HS-27A (cell line): ENCODE measurements at regions not wholly inside any gene's neighbourhood (a gene's known extent, or its start where the extent isn't known, plus 50 kb on each side); places are given as distances from the start of the nearest gene placed in this dataset.
"Not testable (repeated sequence)": the region's sequence is repeated elsewhere in the genome, so short reads cannot be mapped to it uniquely, and the experiment has no call there.

Source experiments
- DNase-seq: peaks from one replicate; pipeline ENCODE4 v3.0.0-alpha.2; 2012; ENCODE audit warnings: low read depth, missing footprints

GRCh38 chr1:38609166-38610025 lies 250.2 kb downstream of the RRAGC start:
- DNase-seq: no peak

DNA sequence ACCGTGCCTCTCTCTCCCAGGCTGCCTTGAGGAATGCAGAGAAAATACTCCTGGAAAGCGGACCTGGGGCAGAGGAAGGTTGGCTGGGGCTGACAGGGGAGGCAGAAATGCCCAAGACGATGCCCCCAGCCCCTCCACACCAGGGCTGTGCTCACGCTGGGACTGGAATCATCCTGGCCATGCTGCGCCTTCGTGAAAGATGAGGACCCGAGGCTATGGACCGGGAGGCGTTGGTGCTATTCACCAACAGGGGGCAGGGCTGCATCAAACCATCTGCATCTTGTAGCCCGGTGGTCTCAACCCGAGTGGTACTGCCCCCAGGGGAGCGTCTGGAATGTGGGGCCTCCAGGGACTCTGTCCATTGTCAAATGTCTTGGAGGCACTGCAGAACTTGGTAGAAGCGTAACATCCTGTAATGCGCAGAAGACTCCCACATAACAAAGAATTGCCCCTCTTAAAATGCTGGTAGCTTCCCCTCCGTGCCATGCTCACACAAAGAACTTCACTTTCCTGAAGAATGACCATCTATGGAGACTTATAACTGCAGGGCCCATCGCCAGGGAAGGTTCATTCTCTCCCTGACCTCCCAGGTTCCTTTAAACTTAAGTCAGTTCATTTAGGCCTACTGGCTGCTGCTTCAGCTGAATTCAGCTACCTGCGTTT lies 251.2 kb downstream of the RRAGC start:
- DNase-seq: no peak

DNA sequence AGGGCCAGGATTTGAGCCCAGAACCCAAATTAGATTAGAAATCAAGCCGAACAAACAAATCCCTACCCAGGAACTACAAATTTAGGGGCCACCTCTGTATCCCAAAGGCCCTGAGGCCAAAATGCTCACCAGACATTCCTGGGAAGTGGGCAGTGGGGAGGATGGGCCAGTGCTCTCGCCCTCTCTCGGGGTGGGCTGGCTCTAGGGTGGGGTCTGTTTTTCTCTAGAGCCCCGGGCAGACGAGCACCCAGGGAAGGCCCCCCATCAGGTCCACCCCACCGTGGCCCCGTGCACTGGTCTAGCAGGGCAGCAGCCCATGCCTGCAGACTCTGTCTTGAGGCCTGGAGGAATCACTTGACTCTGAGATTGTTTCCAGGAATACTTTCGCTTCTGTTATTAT lies 252.0 kb downstream of the RRAGC start:
- DNase-seq: no peak

- no peak for DNase-seq
Measured at GRCh38 chr1:38605063-38605462, 254.5 kb downstream of the RRAGC start.

- DNase-seq: no peak
Measured at GRCh38 chr1:38603907-38604306, 255.7 kb downstream of the RRAGC start.

- DNase-seq: no peak
Measured at GRCh38 chr1:38600905-38601304, 258.7 kb downstream of the RRAGC start.

DNA sequence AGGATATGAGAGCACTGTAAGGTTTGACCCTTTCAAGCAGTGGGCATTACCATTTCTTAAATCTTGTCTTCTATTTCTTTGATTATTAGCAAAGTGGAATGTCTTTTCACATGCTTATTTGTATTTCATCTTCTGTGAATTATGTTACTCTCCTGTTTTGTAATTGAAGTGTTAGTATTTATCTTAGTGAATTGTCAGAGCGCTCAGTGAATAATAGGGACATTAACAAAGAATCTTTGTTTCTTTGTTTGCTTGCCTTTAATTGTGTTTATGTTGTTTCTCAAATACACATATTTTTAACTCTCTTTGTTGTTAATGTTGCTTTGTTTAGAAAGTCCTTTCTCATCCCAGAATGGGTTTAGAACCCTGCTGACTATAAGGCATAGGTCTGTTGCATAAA lies 259.3 kb downstream of the RRAGC start:
- DNase-seq: no peak

DNA sequence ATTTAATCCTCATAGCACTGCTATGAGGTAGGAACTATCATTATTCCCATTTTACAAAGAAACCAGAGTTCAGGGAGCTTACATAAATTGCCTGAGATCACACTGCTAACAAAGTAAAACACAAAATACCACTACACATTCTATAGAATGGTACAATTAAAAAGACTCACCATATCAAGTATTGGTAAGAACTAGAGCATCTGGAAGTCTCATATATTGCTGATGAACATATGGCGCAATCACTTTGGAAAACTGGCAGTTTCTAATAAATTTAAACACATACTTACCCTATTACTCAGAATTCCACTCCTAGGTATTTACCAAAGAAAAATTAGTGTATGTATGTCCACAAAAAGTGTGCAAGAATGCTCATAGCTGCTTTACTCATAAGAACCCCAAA lies 261.5 kb downstream of the RRAGC start:
- no peak for DNase-seq

GRCh38 chr1:38589036-38589435 lies 270.5 kb downstream of the RRAGC start:
- DNase-seq: no peak

DNA sequence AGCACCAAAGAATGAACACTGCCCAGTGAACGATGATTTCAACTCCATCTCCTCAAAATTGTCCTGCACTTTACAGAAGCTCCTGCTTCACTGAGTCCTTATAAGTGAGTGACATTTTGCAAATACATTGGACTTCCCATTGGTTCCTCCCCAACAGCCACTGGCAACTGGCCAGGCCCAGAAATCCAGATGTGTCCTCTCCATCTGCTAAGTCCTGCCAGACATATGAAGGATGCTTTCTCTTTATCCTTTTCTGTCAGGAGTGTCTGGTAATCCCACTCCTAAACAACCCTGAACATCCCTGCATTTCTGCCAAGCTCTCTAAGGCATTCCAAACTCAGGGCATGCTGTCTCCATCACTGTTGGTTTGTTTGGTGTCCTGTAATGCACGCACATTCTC lies 271.8 kb downstream of the RRAGC start:
- no peak for DNase-seq

- DNase-seq: peak; percentile 22
Measured at GRCh38 chr1:38586993-38587646, 272.5 kb downstream of the RRAGC start.

- DNase-seq: no peak
Measured at GRCh38 chr1:38585971-38586370, 273.6 kb downstream of the RRAGC start.

DNA sequence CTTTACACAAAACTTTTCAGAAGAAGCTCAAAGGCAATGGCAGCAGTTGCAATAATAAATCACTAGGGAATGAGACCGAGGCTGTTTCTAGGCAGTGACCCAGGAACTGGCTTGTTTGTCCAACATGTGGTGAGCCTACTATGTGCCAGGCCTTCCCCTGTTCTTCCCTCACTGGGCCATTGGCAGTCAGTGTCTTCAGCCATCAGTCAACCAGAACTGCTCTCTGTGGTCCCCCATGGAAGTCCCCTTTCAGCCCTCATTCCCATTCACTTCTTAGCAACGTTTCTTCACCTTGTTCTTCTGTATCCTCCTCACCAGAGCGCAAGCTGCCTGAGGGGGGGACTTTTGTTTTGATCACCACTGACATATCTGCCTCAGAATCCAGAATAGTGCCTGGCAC lies 274.1 kb downstream of the RRAGC start:
- no peak for DNase-seq

- no peak for DNase-seq
Measured at GRCh38 chr1:38584448-38585355, 274.9 kb downstream of the RRAGC start.

DNA sequence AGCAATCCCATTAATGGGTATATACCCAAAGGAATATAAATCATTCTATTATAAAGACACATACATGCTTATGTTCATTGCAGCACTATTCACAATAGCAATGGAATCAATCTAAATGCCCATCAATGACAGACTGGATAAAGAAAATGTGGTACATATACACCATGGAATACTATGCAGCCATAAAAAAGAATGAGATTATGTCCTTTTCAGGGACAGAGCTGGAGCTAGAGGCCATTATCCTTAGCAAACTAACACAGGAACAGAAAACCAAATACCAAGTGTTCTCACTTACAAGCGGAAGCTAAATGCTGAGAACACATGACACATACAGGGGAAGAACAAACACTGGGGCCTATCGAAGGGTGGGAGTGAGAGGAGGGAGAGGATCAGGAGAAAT lies 276.3 kb downstream of the RRAGC start:
- not testable (repeated sequence) for DNase-seq

DNA sequence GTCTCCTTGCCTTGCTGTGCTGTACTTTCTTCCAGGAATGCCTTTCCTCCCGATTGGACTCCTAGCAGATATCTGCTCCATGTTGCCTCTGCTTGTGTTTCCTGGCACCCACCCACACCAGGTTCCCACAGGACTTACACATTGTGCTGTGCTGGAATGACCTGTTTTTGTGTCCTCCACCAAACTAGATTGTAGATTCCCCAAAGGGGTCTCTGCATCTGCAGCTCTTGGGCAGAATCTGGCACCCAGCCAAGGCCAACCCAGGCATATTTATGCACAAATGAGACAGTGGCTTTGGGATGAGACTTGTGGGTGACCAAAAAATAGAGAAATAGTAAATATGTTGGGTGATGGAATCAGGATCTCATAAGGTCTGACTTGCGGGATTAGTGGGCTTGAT lies 278.2 kb downstream of the RRAGC start:
- no peak for DNase-seq

DNA sequence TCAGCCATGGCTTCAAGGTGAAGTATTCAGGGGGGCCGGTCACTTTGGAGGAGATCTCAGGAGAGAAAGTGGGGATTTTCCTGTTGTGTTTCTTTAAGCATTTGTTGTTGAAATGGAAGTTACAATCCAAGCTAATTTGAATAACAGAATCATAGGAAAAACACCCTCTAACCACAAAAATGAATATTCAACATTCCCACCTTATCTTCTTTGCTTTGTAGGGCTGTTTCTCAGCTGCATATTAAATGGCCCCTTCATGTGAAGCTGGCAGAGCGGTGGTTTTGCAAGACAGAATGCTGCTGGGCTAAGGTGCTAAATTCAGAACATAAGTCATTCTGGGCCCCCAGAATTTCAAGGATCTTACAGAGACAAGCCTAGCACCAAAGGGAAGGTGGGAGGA lies 279.0 kb downstream of the RRAGC start:
- DNase-seq: no peak

- DNase-seq: no peak
Measured at GRCh38 chr1:38579056-38579455, 280.5 kb downstream of the RRAGC start.

DNA sequence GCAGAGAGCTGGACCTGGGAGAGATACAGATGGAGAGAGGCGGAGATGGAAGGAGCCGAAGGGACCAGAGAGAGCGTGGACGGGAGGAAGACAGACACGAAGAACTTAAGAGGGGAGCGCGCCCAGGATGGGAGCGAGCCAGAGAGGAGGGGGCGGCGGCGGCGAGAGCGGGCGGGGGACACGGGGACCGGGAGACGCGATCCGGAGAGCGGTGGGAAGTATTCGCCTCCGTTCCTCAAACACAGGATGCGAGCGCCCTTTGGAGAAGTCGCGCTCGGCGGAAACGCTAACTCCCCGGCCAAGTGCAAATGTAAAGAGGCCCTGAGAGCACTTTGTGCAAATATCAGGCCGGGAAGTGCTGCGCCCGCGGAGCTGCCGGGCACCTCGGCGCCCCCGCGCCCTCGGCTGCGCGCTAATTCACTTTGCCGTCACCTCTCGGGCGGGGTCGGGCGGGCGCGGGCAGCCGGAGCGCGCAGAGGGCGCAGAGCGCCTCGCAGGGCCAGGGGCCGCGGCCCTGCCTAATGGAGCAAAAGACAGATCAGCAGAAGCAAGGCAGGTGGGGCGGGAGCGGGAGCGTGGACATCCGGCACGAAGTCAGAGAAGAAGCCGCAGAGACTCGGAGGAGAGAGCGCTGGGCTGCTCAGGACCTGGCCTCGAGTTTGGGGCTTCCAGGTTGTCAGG lies 281.2 kb downstream of the RRAGC start:
- no peak for DNase-seq

GRCh38 chr1:38577937-38578270 lies 281.7 kb downstream of the RRAGC start:
- no peak for DNase-seq

GRCh38 chr1:38577385-38577784 lies 282.2 kb downstream of the RRAGC start:
- no peak for DNase-seq

- DNase-seq: no peak
Measured at GRCh38 chr1:38576241-38576640, 283.3 kb downstream of the RRAGC start.
